WTC11 (cell line): ENCODE measurements at regions not wholly inside any gene's neighbourhood (a gene's known extent, or its start where the extent isn't known, plus 50 kb on each side); places are given as distances from the start of the nearest gene placed in this dataset.

Experiments
- TP53 ChIP-seq: sonication (generic); formaldehyde crosslinking; IDR thresholded peaks from 2 replicates; pipeline ENCODE4 v1.8.1; 2023; ENCODE audit warnings: mild to moderate bottlenecking, missing genetic modification reagents
- TF ChIP-seq, protein P1 (sequence below): fragments of 200-600 bp; IDR thresholded peaks from 2 replicates; pipeline ENCODE4 v1.8.0; 2022; ENCODE audit warnings: antibody characterized with exemption

- TF ChIP-seq TP53 (CRISPR knock-in tag) = no peak
- TF ChIP-seq, protein P1, sequence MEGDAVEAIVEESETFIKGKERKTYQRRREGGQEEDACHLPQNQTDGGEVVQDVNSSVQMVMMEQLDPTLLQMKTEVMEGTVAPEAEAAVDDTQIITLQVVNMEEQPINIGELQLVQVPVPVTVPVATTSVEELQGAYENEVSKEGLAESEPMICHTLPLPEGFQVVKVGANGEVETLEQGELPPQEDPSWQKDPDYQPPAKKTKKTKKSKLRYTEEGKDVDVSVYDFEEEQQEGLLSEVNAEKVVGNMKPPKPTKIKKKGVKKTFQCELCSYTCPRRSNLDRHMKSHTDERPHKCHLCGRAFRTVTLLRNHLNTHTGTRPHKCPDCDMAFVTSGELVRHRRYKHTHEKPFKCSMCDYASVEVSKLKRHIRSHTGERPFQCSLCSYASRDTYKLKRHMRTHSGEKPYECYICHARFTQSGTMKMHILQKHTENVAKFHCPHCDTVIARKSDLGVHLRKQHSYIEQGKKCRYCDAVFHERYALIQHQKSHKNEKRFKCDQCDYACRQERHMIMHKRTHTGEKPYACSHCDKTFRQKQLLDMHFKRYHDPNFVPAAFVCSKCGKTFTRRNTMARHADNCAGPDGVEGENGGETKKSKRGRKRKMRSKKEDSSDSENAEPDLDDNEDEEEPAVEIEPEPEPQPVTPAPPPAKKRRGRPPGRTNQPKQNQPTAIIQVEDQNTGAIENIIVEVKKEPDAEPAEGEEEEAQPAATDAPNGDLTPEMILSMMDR = no peak
These were observed 153.9 kb downstream of the CEP135 start for GRCh38 chr4:56102601-56103000.
